Common myeloid progenitor, CD34-positive (primary cell): ENCODE measurements at regions not wholly inside any gene's neighbourhood (a gene's known extent, or its start where the extent isn't known, plus 50 kb on each side); places are given as distances from the start of the nearest gene placed in this dataset.
"Not testable (repeated sequence)": the region's sequence is repeated elsewhere in the genome, so short reads cannot be mapped to it uniquely, and the experiment has no call there.

Experiments
- CTCF ChIA-PET: fragments of 350-600 bp; sonication (Branson Sonifier 250); formaldehyde crosslinking; loops from one replicate; lab custom pipeline; 2021; ENCODE audit warnings: antibody characterized with exemption; lab: Charles Lee
- POLR2A ChIA-PET: fragments of 350-600 bp; sonication (Branson Sonifier 250); formaldehyde crosslinking; loops from one replicate; lab custom pipeline; 2021; ENCODE audit warnings: antibody characterized with exemption; lab: Charles Lee
- DNase-seq, 3 donors: peaks; one replicate each; pipeline versions ENCODE4 v3.0.0 to v3.0.0-alpha.2; 2013
- H3K27ac ChIP-seq, 2 experiments: 1 replicate in 1 of 2; 2 replicates in 1 of 2; pipeline ENCODE4 v1.7.0; 2013; ENCODE audit warnings: inconsistent platforms in 2 of 2, low read length in 2 of 2, mild to moderate bottlenecking in 2 of 2, low read depth in 1 of 2, moderate library complexity in 1 of 2; ENCODE audit not compliant: severe bottlenecking in 2 of 2, insufficient read depth in 1 of 2, poor library complexity in 1 of 2
- H3K27me3 ChIP-seq, 5 experiments: replicated peaks in 2 of 5; 1 replicate in 3 of 5; 2 replicates in 2 of 5; pipeline versions ENCODE4 v1.6.1 to v1.7.0; 2013; ENCODE audit warnings: low read length in 4 of 5, mild to moderate bottlenecking in 2 of 5, moderate library complexity in 2 of 5, inconsistent platforms in 1 of 5; ENCODE audit not compliant: insufficient read depth in 5 of 5, control insufficient read depth in 4 of 5
- H3K36me3 ChIP-seq, 4 experiments: 1 replicate in 2 of 4; 2 replicates in 2 of 4; pipeline versions ENCODE4 v1.6.1 to v1.7.0; 2013; ENCODE audit warnings: low read length in 3 of 4, control low read depth in 1 of 4, mild to moderate bottlenecking in 1 of 4; ENCODE audit not compliant: control insufficient read depth in 4 of 4, insufficient read depth in 4 of 4
- H3K4me1 ChIP-seq, 4 experiments: 1 replicate in 3 of 4; 2 replicates in 1 of 4; pipeline versions ENCODE4 v1.6.1 to v1.7.1; 2013; ENCODE audit warnings: low read length in 3 of 4, mild to moderate bottlenecking in 3 of 4, control low read depth in 1 of 4, inconsistent platforms in 1 of 4, moderate library complexity in 1 of 4; ENCODE audit not compliant: control insufficient read depth in 4 of 4, insufficient read depth in 4 of 4; ENCODE audit errors: control extremely low read depth in 1 of 4
- H3K4me3 ChIP-seq, 7 experiments: 1 replicate in 4 of 7; 2 replicates in 3 of 7; pipeline versions ENCODE4 v1.5.1 to v1.7.0; 2013; ENCODE audit warnings: mild to moderate bottlenecking in 7 of 7, low read length in 6 of 7, moderate library complexity in 6 of 7, inconsistent platforms in 2 of 7, low read depth in 2 of 7, control low read depth in 1 of 7; ENCODE audit not compliant: insufficient read depth in 4 of 7, control insufficient read depth in 1 of 7; ENCODE audit errors: extremely low read depth in 1 of 7
- H3K9me3 ChIP-seq, 5 experiments: 1 replicate in 4 of 5; 2 replicates in 1 of 5; pipeline versions ENCODE4 v1.6.1 to v1.7.1; 2013; ENCODE audit warnings: low read length in 4 of 5, mild to moderate bottlenecking in 2 of 5, inconsistent platforms in 1 of 5, low read depth in 1 of 5, moderate library complexity in 1 of 5; ENCODE audit not compliant: control insufficient read depth in 4 of 5, insufficient read depth in 2 of 5; ENCODE audit errors: control extremely low read depth in 1 of 5
- WGBS: methylation state at CpG from one replicate; pipeline ENCODE4 v1.1.5; 2013; ENCODE audit not compliant: insufficient coverage; 5-methylcytosine and 5-hydroxymethylcytosine counted together

- H3K4me3 ChIP-seq: no peak overlapping the region
- H3K9me3 ChIP-seq: no peaks in the 10 kb centered on the region
- ChIA-PET CTCF (no interaction called here), POLR2A (no interaction called here)
- peaks cover 0 to 6% (median 0%) of the 10 kb centered on the region in 4 experiments for H3K4me1 ChIP-seq
- no peak overlapping the region for H3K27ac ChIP-seq
- H3K27me3 ChIP-seq: no peaks in the 10 kb centered on the region
- DNase-seq: peak; percentile 6 to 51 (median 51)
- no peaks in the 10 kb centered on the region for H3K36me3 ChIP-seq
Measured at GRCh38 chr6:97347111-97347510, 64.1 kb upstream of the MMS22L start.

- H3K27me3 ChIP-seq: peaks cover 0 to 2% (median 0%) of the 10 kb centered on the region in 5 experiments
- no peaks in the 10 kb centered on the region for H3K4me1 ChIP-seq
- H3K4me3 ChIP-seq: no peak overlapping the region
- no peak for DNase-seq
- POLR2A ChIA-PET: no interaction called here
- H3K36me3 ChIP-seq: no peaks in the 10 kb centered on the region
- no CpG with 5 or more reads among the region's 2 CpGs for WGBS
- CTCF ChIA-PET: no interaction called here
- H3K27ac ChIP-seq: no peak overlapping the region
- H3K9me3 ChIP-seq: no peaks in the 10 kb centered on the region
Measured at GRCh38 chr6:97361286-97361685, 78.3 kb upstream of the MMS22L start.

- no peak for DNase-seq
- Histone ChIP-seq H3K27me3 (no peaks in the 10 kb centered on the region), H3K9me3 (no peaks in the 10 kb centered on the region), H3K4me3 (no peak overlapping the region), H3K27ac (no peak overlapping the region), H3K4me1 (no peaks in the 10 kb centered on the region), H3K36me3 (no peaks in the 10 kb centered on the region)
- CTCF ChIA-PET: no interaction called here
- no CpG with 5 or more reads among the region's 1 CpG for WGBS
- POLR2A ChIA-PET: no interaction called here
Measured at GRCh38 chr6:97364327-97364726, 81.3 kb upstream of the MMS22L start.

GRCh38 chr6:97382071-97382470, 99.1 kb upstream of the MMS22L start:
- H3K27ac ChIP-seq, DNase-seq, H3K4me1 ChIP-seq, H3K36me3 ChIP-seq, H3K9me3 ChIP-seq, CTCF ChIA-PET, H3K4me3 ChIP-seq, H3K27me3 ChIP-seq, POLR2A ChIA-PET: not testable (repeated sequence)
- WGBS: 100% methylated on average over 1 of the region's 11 CpGs

- ChIA-PET POLR2A (no interaction called here), CTCF (interaction anchor here (1.8 to 2.1 kb wide), 2 partner anchors 47 to 206 kb away, joined by 3 to 10 read pairs; no protein-coding TSS in a partner anchor)
- Histone ChIP-seq H3K27me3 (peaks cover 0 to 5% (median 0%) of the 10 kb centered on the region in 5 experiments), H3K9me3 (no peaks in the 10 kb centered on the region), H3K36me3 (no peaks in the 10 kb centered on the region), H3K27ac (no peak overlapping the region), H3K4me3 (no peak overlapping the region), H3K4me1 (no peaks in the 10 kb centered on the region)
- DNase-seq: no peak
Measured at GRCh38 chr6:97392735-97393134, 109.7 kb upstream of the MMS22L start.

- WGBS: no CpG with 5 or more reads among the region's 1 CpG
Measured at GRCh38 chr6:97394160-97394748, 111.2 kb upstream of the MMS22L start.

GRCh38 chr6:97396880-97397279, 113.9 kb upstream of the MMS22L start:
- DNase-seq: no peak
- Histone ChIP-seq H3K27ac (no peak overlapping the region), H3K27me3 (peaks cover 0 to 3% (median 0%) of the 10 kb centered on the region in 5 experiments), H3K4me1 (no peaks in the 10 kb centered on the region), H3K9me3 (no peaks in the 10 kb centered on the region), H3K36me3 (no peaks in the 10 kb centered on the region), H3K4me3 (no peak overlapping the region)
- CTCF ChIA-PET: no interaction called here
- POLR2A ChIA-PET: no interaction called here
- no CpG with 5 or more reads among the region's 4 CpGs for WGBS

More at GRCh38 chr6:97394160-97394748, 111.2 kb upstream of the MMS22L start:
- Histone ChIP-seq H3K27ac (no peak overlapping the region), H3K9me3 (no peaks in the 10 kb centered on the region), H3K4me1 (no peaks in the 10 kb centered on the region), H3K36me3 (no peaks in the 10 kb centered on the region), H3K27me3 (peaks cover 0 to 4% (median 0%) of the 10 kb centered on the region in 5 experiments), H3K4me3 (no peak overlapping the region)
- ChIA-PET CTCF (interaction anchor here (0.7 to 1.8 kb wide), 7 partner anchors 28 to 327 kb away, joined by 3 to 9 read pairs (median 3); no protein-coding TSS in a partner anchor), POLR2A (no interaction called here)
- peak; percentile 66 to 83 (median 74) for DNase-seq
